Upper lobe of left lung (tissue), 4 donors: ENCODE measurements at regions not wholly inside any gene's neighbourhood (a gene's known extent, or its start where the extent isn't known, plus 50 kb on each side); places are given as distances from the start of the nearest gene placed in this dataset.

Experiments used
- POLR2A ChIP-seq, 4 donors: fragments of 450-650 bp; IDR thresholded peaks; one replicate each; pipeline ENCODE4 v1.5.1; 2016 to 2017; ENCODE audit warnings: antibody characterized with exemption in 4 of 4, mild to moderate bottlenecking in 2 of 4
- POLR2AphosphoS5 ChIP-seq, 2 donors: sonication (generic); formaldehyde crosslinking; IDR thresholded peaks; one replicate each; pipeline ENCODE4 v1.5.1; 2017; ENCODE audit warnings: antibody characterized with exemption in 2 of 2
- TF ChIP-seq, protein P1 (sequence below), 6 experiments: fragments of 450-650 bp in 4 of 6; fragments of 200-600 bp in 2 of 6; sonication (generic) in 2 of 6; IDR thresholded peaks; one replicate each; pipeline ENCODE4 v1.5.1; 2016 to 2019; ENCODE audit warnings: antibody characterized with exemption in 6 of 6

DNA sequence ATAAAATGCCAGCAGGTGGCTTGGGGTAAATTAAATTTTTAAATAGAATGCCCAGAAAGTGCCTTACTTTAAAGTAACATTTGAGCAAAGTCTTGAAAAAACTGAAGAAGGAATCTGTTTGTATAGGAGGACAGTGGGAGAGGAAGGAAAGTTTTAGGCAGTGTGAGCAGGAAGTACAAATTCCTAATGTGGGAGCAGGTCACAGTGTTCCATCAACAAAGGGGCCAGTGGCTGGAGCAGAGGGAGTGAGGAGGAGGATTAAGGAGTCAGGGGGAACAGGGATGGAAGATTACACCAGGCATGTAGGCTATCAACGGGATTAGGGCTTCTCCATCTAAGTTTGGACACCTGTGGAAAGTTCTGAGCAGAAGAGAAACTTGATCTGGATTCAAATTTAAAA lies 439.2 kb upstream of the REG3G start:
- TF ChIP-seq, protein P1, sequence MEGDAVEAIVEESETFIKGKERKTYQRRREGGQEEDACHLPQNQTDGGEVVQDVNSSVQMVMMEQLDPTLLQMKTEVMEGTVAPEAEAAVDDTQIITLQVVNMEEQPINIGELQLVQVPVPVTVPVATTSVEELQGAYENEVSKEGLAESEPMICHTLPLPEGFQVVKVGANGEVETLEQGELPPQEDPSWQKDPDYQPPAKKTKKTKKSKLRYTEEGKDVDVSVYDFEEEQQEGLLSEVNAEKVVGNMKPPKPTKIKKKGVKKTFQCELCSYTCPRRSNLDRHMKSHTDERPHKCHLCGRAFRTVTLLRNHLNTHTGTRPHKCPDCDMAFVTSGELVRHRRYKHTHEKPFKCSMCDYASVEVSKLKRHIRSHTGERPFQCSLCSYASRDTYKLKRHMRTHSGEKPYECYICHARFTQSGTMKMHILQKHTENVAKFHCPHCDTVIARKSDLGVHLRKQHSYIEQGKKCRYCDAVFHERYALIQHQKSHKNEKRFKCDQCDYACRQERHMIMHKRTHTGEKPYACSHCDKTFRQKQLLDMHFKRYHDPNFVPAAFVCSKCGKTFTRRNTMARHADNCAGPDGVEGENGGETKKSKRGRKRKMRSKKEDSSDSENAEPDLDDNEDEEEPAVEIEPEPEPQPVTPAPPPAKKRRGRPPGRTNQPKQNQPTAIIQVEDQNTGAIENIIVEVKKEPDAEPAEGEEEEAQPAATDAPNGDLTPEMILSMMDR (IDR thresholded peaks at IDR 0.05) = no peak
- TF ChIP-seq POLR2AphosphoS5 (IDR thresholded peaks at IDR 0.05) (no peak), POLR2A (IDR thresholded peaks at IDR 0.05) (no peak)
